GM18520 (cell line): ENCODE measurements at regions not wholly inside any gene's neighbourhood (a gene's known extent, or its start where the extent isn't known, plus 50 kb on each side); places are given as distances from the start of the nearest gene placed in this dataset.

Experiments
- ATAC-seq: cut with Tn5 transposase; IDR thresholded peaks from one replicate; pipeline ENCODE4 v1.9.1; 2021; ENCODE audit not compliant: unreplicated experiment

- no peak for ATAC-seq
These were observed 396.5 kb downstream of the PRDM5 start for GRCh38 chr4:120526033-120526432.

DNA sequence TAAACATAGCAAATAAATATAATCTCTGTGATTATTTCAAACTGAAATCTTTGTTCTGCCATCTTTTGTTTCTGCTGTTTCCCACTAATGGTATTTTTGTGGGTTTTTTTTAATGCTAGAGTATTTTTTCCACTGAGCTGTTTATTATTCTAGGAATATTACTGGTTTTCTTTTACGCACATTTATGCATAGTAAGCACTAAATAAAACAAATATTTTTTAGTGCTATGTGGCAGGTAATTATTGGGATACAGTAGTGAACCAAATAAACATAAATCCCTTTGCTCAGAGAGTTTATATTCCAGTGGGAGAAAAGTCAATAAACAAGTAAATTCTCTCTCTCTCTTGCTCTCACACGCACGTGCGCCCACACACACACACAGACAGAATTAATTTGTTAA lies 397.4 kb downstream of the PRDM5 start:
- ATAC-seq = no peak

GRCh38 chr4:120524237-120524636 lies 398.3 kb downstream of the PRDM5 start:
- ATAC-seq = no peak

DNA sequence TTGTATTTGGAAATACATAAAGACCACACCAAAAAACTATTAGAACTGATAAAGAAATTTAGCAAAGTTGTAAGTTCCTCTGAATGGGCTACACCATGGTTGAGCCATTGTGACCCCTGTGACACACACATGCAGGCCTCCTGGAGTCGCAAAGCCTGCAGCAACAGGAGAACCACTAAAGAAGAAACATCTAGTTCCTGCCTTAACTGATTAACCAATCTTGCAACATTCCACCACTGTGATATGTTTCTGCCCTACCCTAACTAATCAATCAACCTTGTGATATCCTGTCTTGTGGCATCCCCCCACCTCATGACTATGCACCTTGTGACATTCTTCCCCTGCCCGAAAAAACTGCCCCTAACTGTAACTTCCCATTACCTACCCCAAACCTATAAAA lies 401.8 kb downstream of the PRDM5 start:
- ATAC-seq = no peak

GRCh38 chr4:120517966-120518365 lies 404.6 kb downstream of the PRDM5 start:
- ATAC-seq = no peak

GRCh38 chr4:120509719-120510118 lies 412.8 kb downstream of the PRDM5 start:
- ATAC-seq = no peak

GRCh38 chr4:120509222-120509621 lies 413.3 kb downstream of the PRDM5 start:
- no peak for ATAC-seq

- no peak for ATAC-seq
These were observed 414.5 kb downstream of the PRDM5 start for GRCh38 chr4:120508036-120508435.

GRCh38 chr4:120506536-120506935 lies 416.0 kb downstream of the PRDM5 start:
- no peak for ATAC-seq

GRCh38 chr4:120498678-120499077 lies 423.8 kb downstream of the PRDM5 start:
- no peak for ATAC-seq

GRCh38 chr4:120491481-120491880 lies 424.8 kb upstream of the MAD2L1 start:
- ATAC-seq = no peak

DNA sequence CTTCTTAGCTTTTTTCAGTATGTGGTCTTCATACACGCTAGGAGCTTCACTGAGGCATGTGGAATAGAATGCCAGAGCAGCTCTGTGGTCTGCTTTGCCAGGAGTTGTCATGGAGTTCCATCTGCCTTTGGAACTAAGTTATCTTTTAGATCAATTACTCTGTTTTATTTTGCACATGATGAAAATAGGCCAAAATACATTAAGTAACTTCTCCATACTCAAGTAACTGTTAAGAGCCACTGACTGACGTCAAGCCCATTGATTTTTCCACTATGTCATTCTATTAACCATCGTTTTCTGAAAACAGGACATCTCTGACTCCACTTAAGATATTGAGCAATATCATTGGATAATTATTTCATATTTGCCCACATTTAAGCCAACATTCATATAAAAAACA lies 415.1 kb upstream of the MAD2L1 start:
- no peak for ATAC-seq

DNA sequence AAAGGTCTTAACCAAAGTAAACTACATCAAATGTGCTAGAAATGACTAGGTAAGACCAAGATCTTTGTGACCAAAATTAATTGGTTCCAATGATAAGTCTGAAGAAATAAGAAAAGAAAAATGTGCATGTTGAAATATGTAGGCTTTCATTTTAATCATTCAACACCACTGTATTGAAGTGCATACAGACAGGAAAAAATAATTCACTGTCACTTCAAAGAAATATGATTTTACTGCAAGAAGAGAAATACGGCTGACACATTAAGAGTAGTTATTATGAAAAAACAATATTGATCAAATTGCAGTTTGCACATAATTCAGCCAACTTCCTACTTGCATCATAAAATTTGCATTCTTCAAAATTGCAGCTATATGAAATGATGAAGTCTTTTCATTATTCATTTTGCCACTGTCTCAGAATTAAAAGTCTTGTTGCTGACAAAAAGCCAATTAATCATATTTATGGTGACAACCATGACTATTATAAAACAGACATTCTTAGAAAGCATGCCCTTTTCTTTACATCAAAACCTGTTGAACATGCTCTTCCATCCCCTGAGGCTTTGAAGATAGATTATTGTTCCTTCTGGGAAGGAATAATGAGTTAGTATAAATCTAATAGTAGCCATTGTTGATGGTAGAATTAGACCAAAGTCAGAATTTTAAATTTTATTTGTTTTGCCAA lies 405.9 kb upstream of the MAD2L1 start:
- ATAC-seq = no peak

DNA sequence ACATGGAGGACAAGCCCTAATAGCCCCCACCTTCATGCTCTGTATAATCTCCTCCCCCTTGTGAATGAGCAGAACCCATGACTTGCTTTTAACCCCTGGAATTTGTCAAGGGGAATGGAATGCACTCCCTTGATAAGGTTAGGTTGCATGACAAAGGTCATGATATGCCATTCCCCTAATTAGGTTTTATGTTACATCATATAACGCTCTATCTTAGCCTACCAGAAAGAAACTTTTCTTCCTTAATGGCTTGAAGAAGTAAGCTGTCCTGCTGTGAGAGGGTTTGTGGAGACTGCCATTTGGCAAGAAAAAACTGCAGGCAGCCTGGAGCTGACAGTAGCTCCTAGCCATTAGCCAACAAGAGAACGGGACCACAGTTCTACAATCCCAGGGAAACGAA lies 399.8 kb upstream of the MAD2L1 start:
- no peak for ATAC-seq

GRCh38 chr4:120454788-120455187 lies 388.1 kb upstream of the MAD2L1 start:
- ATAC-seq = no peak

DNA sequence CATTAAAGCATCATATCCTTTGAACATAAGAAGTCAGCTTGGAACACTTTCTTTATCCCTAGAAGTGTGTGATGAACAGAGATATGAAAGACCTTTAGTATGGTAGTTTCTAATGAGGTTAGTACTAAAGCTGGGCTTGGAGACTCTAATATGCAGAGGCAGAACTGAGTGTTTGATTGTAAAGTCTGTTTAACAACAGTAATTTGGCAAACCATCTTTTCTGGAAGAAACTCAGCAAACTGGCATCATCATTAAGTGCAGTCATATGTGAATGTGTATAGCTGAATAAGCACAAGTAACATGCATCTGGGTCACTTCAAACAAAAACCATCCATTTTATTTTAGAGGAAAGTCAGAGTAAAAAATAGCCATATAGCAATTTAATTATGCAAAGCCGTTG lies 385.9 kb upstream of the MAD2L1 start:
- ATAC-seq = no peak

- ATAC-seq = no peak
These were observed 385.4 kb upstream of the MAD2L1 start for GRCh38 chr4:120452001-120452400.

DNA sequence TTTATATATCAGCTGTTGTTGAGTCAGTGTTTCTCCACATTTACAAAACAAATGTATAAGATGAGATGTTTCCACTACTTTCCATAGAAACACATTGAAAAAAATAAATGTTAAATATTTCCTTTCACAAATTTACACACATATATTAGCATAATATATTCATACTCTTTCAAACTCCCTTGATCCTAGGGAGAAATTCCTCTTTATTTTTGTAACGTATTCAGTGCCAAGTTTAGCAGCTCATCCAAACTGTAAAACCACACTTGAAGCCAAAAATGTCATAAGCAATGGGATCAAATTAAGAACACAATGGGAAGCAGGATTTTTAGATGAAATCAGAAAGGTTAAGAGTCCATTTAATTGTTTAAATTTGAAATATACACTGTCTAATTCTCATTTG lies 381.1 kb upstream of the MAD2L1 start:
- ATAC-seq = no peak

DNA sequence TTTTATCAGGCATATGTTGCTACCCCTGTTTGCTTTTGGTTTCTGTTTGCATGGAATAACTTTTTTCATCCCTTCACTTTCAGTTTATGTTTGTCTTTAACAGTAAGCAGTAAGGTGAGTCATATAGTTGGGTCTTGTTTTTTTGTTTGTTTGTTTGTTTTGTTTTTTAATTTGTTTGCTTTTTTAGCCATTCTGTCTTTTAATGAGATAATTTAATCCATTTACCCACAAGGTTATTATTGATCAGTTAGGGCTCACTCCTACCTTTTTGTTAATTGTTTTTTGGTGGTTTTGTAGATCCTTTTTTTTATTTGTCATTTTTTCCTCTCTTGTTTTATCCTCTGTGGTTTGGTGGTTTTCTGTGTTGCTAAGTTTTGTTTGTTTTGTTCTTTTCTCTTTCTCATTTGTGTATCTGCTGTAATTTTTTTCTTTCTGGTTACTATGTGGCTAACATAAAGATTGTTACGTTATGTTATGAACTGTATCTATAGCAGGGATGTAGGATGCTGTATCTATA lies 379.5 kb upstream of the MAD2L1 start:
- ATAC-seq = peak; percentile 93

DNA sequence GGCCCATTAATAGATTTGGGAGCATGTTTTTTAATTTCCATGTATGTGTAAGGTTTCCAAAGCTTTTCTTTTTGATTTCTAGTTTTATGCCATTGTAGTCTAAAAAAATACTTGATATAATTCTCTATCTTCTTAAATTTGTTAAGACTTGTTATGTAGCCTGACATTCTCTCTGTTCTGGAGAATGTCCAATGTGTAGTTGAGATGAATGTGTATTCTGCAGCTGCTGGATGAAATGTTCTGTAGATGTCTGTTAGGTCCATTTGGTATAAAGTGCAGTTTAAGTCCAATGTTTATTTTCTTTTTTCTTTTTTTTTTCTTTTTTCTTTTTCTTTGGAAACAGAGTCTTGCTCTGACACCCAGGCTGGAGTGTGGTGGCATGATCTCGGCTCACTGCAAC lies 378.5 kb upstream of the MAD2L1 start:
- ATAC-seq = no peak

DNA sequence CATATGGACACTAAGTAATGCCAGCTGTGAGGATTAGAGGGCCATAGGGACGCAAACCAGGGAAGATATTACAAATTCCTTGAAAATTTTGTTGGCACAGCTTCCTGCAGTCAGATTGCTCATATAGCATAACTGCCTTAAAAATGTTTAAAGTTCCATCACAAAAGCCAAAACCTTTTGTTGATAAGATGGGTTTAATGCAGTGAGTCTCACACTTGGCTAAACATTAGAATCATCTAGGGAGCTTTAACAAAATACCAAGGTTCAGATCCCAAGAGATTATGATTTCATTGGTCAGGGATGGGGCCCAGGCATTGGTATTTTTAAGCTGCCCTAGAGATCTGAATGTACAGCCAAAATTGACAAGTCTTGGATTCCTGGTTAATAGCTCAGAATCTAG lies 376.5 kb upstream of the MAD2L1 start:
- ATAC-seq = no peak

GRCh38 chr4:120440730-120441129 lies 374.1 kb upstream of the MAD2L1 start:
- ATAC-seq = no peak

DNA sequence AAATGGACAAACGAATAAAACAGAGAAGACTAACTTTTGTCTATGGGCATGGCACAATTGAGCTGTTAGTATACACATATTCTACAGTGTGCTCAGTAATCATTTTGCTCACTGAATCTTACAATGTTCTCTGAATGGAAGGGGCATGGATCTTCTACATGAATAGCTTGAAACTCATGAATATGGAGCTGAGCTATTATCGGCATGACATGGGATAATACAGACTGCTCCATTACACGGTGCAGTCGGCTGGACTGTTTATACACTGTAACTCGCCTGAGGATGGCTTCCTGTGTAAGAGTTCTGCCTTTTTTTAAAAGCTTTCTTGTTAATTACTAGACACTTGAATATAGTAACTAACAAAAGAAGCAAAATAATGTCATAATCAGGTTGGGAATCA lies 368.5 kb upstream of the MAD2L1 start:
- ATAC-seq = no peak
